ENCODE measurements at regions not wholly inside any gene's neighbourhood (a gene's known extent, or its start where the extent isn't known, plus 50 kb on each side); places are given as distances from the start of the nearest gene placed in this dataset.
A peak's percentile ranks its signal among the peaks of the same experiment; 100 is the strongest.

DNA sequence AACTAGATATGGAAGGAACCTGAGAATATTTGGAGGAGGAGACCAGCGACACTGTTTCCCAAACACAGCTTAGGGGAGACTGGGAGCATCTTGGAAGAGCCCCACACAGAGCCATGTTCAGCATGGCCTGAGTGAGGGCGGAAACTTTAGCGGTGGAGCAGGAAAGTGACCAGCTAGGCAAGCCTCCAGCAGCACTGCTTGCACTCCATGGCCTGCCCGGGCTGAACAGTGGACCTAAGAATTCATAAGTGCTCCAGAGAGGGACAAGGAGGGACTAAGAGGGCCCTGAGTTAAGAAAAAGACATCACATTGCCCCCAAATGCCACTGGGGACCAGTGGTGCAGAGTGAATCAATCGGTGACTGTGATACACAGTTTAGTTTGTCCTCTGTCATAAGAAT, 566.4 kb downstream of the TNS1 start:
- Histone ChIP-seq H3K36me3 (ENCODE audit: insufficient read depth, low read length) (no peaks in the 10 kb centered on the region), H3K4me3 (ENCODE audit: low read depth in 1 of 2, low read length in 2 of 2) (no peak overlapping the region), H3K27me3 (ENCODE audit: control insufficient read depth in 1 of 2, insufficient read depth in 2 of 2, low read length in 2 of 2) (no peaks in the 10 kb centered on the region), H3K27ac (ENCODE audit: low read depth, low read length) (peak overlapping the region; percentile 41), H3K9ac (ENCODE audit: low read length) (no peak overlapping the region), H3K9me3 (ENCODE audit: low read length) (no peaks in the 10 kb centered on the region), H3K4me1 (ENCODE audit: insufficient read depth, low read length) (peaks cover 70% of the 10 kb centered on the region)

DNA sequence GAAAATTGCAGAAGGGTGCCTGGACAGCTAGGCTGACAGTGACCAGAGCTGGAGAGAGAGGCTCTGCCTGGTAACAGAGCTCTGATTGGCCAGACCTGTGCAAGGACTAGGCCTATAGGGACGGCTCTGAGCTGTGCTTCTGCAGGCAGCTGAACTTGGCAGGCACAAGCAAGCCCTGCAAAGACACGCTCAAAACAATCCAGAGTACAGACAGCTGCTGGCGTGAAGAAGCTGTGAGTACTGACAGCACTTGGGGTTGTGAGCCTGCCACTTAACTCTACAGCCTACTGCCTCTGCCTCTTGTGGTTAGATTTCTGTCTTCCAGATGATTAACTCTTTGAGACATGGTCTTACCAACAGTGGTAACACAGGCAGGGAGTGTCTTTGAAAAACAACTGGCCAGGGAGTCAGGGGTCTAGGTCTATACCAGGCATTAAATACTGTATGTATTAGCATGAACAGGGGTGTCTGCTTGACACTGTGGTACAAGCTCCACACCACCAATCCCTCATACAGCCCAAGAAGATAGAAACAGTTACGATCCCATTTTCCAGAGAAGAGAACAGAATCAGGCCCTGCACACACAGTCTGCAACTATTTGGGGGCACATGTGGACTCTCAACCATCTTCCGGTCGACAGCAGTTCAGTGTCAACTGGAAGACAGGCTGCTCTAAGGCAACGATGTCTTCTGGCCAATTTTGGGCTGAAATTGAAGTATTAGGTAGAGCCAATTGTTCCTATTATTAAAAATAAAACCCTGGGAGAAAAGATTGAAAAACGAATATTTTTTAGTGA, 568.4 kb downstream of the TNS1 start:
- peaks cover 83% of the 10 kb centered on the region for H3K4me1 ChIP-seq (ENCODE audit: insufficient read depth, low read length)
- H3K36me3 ChIP-seq (ENCODE audit: insufficient read depth, low read length): no peaks in the 10 kb centered on the region
- H3K9me3 ChIP-seq (ENCODE audit: low read length): no peaks in the 10 kb centered on the region
- H3K27me3 ChIP-seq (ENCODE audit: control insufficient read depth in 1 of 2, insufficient read depth in 2 of 2, low read length in 2 of 2): no peaks in the 10 kb centered on the region
- H3K4me3 ChIP-seq (ENCODE audit: low read depth in 1 of 2, low read length in 2 of 2): peak overlapping the region; percentile 41 to 47
- peak overlapping the region; percentile 70 for H3K27ac ChIP-seq (ENCODE audit: low read depth, low read length)
- peak overlapping the region; percentile 4 for H3K9ac ChIP-seq (ENCODE audit: low read length)

DNA sequence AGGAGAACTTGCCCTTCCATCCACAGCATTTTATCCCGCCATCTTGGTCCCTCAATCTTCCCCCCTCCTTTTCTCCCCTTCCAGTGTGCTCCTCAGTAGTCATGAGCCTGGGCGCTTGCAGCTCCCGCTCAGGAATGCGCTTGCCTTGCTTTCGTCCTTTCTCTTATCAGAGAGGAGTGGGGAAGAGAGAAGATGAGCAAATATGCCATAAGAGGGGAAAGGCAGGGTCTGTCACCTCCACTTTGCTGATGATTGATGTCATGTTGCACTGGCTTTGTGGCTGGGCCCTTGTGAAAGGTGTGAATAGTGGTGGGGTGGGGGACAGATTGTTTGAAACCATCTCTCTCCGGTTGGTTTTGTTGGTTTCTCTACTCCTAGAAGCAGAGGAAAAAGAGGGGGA, 569.3 kb downstream of the TNS1 start:
- H3K9ac ChIP-seq (ENCODE audit: low read length): peak overlapping the region; percentile 31
- H3K27me3 ChIP-seq (ENCODE audit: control insufficient read depth in 1 of 2, insufficient read depth in 2 of 2, low read length in 2 of 2): no peaks in the 10 kb centered on the region
- no peaks in the 10 kb centered on the region for H3K36me3 ChIP-seq (ENCODE audit: insufficient read depth, low read length)
- H3K4me3 ChIP-seq (ENCODE audit: low read depth in 1 of 2, low read length in 2 of 2): peak overlapping the region; percentile 41 to 47
- no peaks in the 10 kb centered on the region for H3K9me3 ChIP-seq (ENCODE audit: low read length)
- peaks cover 91% of the 10 kb centered on the region for H3K4me1 ChIP-seq (ENCODE audit: insufficient read depth, low read length)
- peak overlapping the region; percentile 70 for H3K27ac ChIP-seq (ENCODE audit: low read depth, low read length)

DNA sequence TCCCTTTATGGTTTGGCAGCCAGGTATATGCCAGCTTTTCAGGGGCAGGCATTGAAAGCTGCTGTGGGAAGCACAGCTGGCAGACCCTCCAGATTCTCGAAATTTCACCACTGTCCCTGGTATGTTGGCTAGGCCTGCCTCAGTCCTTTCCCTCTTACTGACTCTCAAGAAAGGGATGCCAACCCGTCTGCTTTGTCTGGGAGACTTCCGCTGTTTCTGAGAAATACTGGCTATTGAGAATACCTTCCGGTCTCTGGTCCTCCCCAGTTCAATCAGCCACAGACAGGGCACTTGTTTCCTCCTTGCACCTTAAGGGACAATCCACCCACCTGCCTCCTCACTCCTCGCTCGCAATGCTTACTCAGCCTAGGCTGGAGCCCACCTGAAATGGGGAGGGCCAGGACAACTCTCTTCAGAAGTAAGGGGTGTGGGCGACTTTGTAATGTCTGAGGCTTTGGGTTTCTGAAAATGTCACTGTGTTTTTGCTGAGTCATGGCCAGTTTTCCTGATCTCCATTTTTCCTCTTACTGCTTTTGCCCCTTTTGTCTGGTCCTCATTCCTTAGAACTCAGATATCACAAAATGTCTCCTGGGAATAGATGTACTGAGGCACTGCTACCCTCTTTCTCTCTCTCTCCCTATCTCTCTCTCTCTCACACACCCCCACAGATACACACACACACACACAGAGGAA, 571.1 kb downstream of the TNS1 start:
- no peak overlapping the region for H3K4me3 ChIP-seq (ENCODE audit: low read depth in 1 of 2, low read length in 2 of 2)
- H3K4me1 ChIP-seq (ENCODE audit: insufficient read depth, low read length): peaks cover 76% of the 10 kb centered on the region
- no peaks in the 10 kb centered on the region for H3K9me3 ChIP-seq (ENCODE audit: low read length)
- no peaks in the 10 kb centered on the region for H3K36me3 ChIP-seq (ENCODE audit: insufficient read depth, low read length)
- no peaks in the 10 kb centered on the region for H3K27me3 ChIP-seq (ENCODE audit: control insufficient read depth in 1 of 2, insufficient read depth in 2 of 2, low read length in 2 of 2)
- no peak overlapping the region for H3K9ac ChIP-seq (ENCODE audit: low read length)
- H3K27ac ChIP-seq (ENCODE audit: low read depth, low read length): peak overlapping the region; percentile 66

DNA sequence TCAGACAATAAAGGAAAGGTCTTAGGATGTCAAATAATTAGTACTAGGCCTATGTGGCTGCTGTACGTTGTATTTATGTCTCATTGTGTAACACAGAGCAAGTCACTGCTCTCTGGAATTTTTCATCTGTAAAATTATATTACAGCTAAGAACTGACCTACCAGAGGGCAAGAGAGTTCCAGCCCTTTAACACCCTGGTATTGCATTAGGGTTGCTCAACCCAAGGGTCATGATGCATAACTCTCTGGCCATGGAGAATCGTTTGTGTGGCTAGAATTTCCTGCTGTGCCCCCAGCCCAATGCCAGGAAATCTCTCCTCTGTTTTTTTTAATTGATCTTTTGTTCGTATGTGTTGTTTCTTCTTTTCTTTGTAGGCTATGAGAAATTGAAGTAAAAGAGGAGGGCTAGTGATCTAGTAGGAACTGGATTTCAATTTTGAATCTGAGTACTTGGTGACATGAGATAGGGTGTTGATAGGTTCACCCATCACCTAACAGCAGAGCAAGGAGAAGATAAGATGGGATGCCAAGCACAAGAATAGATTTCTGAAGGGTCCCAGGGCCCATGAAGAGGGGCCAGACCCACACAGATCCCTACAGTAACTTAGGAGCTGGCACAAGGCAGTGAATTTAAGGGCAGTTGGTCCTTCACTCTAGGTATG, 571.2 kb upstream of the TNP1 start:
- H3K36me3 ChIP-seq (ENCODE audit: insufficient read depth, low read length): no peaks in the 10 kb centered on the region
- no peaks in the 10 kb centered on the region for H3K27me3 ChIP-seq (ENCODE audit: control insufficient read depth in 1 of 2, insufficient read depth in 2 of 2, low read length in 2 of 2)
- no peaks in the 10 kb centered on the region for H3K9me3 ChIP-seq (ENCODE audit: low read length)
- H3K4me1 ChIP-seq (ENCODE audit: insufficient read depth, low read length): peaks cover 69% of the 10 kb centered on the region
- peak overlapping the region; percentile 66 for H3K27ac ChIP-seq (ENCODE audit: low read depth, low read length)
- no peak overlapping the region for H3K9ac ChIP-seq (ENCODE audit: low read length)
- H3K4me3 ChIP-seq (ENCODE audit: low read depth in 1 of 2, low read length in 2 of 2): no peak overlapping the region

DNA sequence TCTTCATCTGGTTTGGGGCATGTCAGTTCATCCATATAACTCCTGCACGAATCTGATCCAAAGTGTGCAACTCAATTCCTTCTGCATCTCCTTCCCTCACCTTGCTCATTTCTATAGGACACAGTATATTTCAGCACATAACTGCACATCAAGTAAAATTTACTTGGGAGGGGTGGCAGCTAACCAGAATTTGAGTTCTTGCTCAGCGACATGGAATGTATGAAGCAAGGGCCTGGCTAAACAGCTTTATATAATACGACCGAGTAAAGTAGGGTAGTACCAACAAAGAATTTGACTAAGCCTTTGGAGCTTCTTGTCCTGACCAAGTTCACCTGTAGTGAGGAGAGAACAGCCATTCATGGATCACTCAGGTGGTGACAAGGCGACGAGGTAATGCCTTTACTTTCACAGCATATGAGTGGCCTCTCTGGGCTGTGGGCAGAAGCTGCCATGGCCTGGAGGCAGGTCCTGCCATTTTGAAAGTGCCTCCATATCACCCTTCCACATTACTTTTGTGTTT, 570.2 kb upstream of the TNP1 start:
- H3K4me1 ChIP-seq (ENCODE audit: insufficient read depth, low read length): peaks cover 59% of the 10 kb centered on the region
- no peaks in the 10 kb centered on the region for H3K27me3 ChIP-seq (ENCODE audit: control insufficient read depth in 1 of 2, insufficient read depth in 2 of 2, low read length in 2 of 2)
- peak overlapping the region; percentile 66 for H3K27ac ChIP-seq (ENCODE audit: low read depth, low read length)

DNA sequence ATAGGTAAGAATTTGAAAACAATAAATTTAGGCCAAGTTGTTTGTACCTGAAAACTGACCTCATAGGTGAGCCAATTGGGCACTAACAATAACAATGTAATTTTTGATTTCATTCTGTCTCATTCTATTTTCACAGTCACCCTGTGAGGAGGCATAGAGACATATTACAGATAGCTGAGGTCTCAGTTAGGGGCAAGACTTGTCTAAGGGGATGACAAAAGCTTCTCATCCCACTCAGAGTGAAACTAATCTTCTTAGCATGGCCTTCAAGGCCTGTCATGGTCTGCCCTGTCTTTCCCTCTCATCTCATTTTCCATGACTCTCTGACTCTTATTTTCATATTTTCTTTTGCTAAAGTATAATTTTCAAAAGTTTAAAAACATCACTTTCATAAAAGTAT, 562.0 kb upstream of the TNP1 start:
- Histone ChIP-seq H3K4me1 (ENCODE audit: insufficient read depth, low read length) (peaks cover 31% of the 10 kb centered on the region), H3K9ac (ENCODE audit: low read length) (no peak overlapping the region), H3K27ac (ENCODE audit: low read depth, low read length) (no peak overlapping the region), H3K9me3 (ENCODE audit: low read length) (no peaks in the 10 kb centered on the region), H3K4me3 (ENCODE audit: low read depth in 1 of 2, low read length in 2 of 2) (no peak overlapping the region), H3K27me3 (ENCODE audit: control insufficient read depth in 1 of 2, insufficient read depth in 2 of 2, low read length in 2 of 2) (no peaks in the 10 kb centered on the region), H3K36me3 (ENCODE audit: insufficient read depth, low read length) (no peaks in the 10 kb centered on the region)

More for the DNA sequence above, 570.2 kb upstream of the TNP1 start:
- Histone ChIP-seq H3K9ac (ENCODE audit: low read length) (no peak overlapping the region), H3K9me3 (ENCODE audit: low read length) (no peaks in the 10 kb centered on the region), H3K36me3 (ENCODE audit: insufficient read depth, low read length) (no peaks in the 10 kb centered on the region), H3K4me3 (ENCODE audit: low read depth in 1 of 2, low read length in 2 of 2) (no peak overlapping the region)

DNA sequence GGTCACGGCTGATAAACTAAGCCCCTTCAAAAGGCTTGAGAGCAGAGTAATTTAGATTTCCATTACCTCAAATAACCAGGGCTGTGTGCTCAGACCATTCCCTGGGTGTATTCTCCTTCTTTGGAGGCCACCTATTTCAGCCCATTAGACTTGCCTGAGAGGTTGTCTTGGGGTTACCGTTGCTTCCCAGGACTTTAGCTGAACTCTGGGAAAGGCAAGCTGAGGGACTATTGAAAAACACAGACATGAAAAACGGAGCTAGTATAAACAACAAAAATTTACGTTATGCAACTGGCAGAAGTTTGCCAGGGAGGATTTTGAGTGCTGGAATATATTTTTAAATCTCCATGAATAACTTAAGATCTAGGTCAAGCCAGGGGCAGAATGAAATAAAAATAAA, 561.0 kb upstream of the TNP1 start:
- Histone ChIP-seq H3K9me3 (ENCODE audit: low read length) (no peaks in the 10 kb centered on the region), H3K4me3 (ENCODE audit: low read depth in 1 of 2, low read length in 2 of 2) (no peak overlapping the region), H3K9ac (ENCODE audit: low read length) (no peak overlapping the region), H3K4me1 (ENCODE audit: insufficient read depth, low read length) (peaks cover 31% of the 10 kb centered on the region), H3K36me3 (ENCODE audit: insufficient read depth, low read length) (no peaks in the 10 kb centered on the region), H3K27me3 (ENCODE audit: control insufficient read depth in 1 of 2, insufficient read depth in 2 of 2, low read length in 2 of 2) (no peaks in the 10 kb centered on the region), H3K27ac (ENCODE audit: low read depth, low read length) (peak overlapping the region; percentile 35)

DNA sequence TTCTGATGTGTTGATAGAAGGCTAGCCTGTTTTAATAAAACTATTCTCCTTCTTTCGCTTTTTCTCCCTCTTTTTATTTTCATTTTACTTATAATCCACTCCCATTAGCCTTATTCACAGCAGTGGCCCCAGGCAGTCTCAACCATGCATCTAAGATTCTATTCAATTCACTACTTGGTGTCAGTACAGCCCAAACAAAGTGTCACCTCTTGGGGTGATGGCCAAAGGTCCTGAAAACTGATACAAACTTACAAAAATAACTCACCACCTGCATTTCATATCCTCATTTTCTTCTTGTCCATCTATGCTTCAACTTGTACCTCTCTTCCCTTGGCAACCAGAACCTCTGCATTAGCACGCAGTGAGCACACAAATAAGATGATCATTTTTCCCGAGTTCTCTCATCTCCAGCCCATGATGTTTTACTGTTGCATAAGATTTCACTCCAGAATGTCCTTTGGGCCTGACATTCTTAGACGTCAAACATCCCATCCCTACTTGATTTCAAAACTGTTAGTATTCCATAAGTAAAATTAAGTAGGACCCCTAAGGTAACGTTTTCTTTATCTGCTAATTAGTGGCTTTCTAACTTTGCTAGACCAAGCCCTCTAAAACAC, 559.3 kb upstream of the TNP1 start:
- Histone ChIP-seq H3K27ac (ENCODE audit: low read depth, low read length) (peak overlapping the region; percentile 5), H3K4me1 (ENCODE audit: insufficient read depth, low read length) (peaks cover 31% of the 10 kb centered on the region), H3K9ac (ENCODE audit: low read length) (no peak overlapping the region), H3K4me3 (ENCODE audit: low read depth in 1 of 2, low read length in 2 of 2) (no peak overlapping the region), H3K36me3 (ENCODE audit: insufficient read depth, low read length) (no peaks in the 10 kb centered on the region), H3K9me3 (ENCODE audit: low read length) (no peaks in the 10 kb centered on the region), H3K27me3 (ENCODE audit: control insufficient read depth in 1 of 2, insufficient read depth in 2 of 2, low read length in 2 of 2) (no peaks in the 10 kb centered on the region)

DNA sequence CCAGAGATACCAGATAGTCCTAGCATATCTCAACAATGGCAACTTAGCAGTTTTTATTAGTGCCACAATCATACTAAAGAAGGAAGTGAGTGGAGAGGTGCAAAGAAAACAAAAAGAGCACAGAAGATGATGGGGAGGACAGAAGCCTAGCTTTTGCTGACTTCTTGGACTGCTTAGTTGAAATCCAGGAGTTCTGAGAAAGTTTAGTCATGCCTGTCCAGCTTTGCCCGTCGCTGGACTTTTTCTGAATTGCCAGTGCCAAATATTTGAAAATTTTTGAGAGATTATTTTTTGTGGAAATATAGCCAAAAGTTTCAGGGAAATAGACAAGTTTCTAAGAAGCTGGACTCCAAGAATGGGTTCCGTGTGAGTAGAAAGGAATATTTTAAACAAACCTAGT, 558.7 kb upstream of the TNP1 start:
- Histone ChIP-seq H3K4me3 (ENCODE audit: low read depth in 1 of 2, low read length in 2 of 2) (no peak overlapping the region), H3K4me1 (ENCODE audit: insufficient read depth, low read length) (peaks cover 32% of the 10 kb centered on the region), H3K27ac (ENCODE audit: low read depth, low read length) (no peak overlapping the region), H3K9me3 (ENCODE audit: low read length) (no peaks in the 10 kb centered on the region), H3K9ac (ENCODE audit: low read length) (no peak overlapping the region), H3K27me3 (ENCODE audit: control insufficient read depth in 1 of 2, insufficient read depth in 2 of 2, low read length in 2 of 2) (no peaks in the 10 kb centered on the region), H3K36me3 (ENCODE audit: insufficient read depth, low read length) (no peaks in the 10 kb centered on the region)

DNA sequence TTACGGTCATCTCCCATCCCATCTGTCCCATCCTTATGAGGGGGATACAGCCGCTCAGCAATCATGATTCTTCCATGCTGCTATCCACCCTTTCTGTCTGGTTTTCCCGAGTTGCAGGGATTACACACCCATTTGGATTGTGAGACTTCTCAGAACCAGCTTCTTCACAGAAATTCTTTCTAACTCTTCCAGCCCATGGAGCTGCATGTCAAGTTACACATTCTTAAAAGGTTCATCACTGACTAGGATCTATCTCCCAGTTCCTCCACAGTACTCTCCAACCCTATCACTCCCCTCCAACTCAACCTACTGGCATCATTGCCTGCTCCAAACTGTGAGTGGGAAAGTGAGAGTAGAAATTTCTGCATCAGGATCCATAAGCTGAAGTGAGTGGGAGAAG, 558.2 kb upstream of the TNP1 start:
- H3K9ac ChIP-seq (ENCODE audit: low read length): no peak overlapping the region
- no peak overlapping the region for H3K27ac ChIP-seq (ENCODE audit: low read depth, low read length)
- no peak overlapping the region for H3K4me3 ChIP-seq (ENCODE audit: low read depth in 1 of 2, low read length in 2 of 2)
- no peaks in the 10 kb centered on the region for H3K9me3 ChIP-seq (ENCODE audit: low read length)
- no peaks in the 10 kb centered on the region for H3K36me3 ChIP-seq (ENCODE audit: insufficient read depth, low read length)
- peaks cover 37% of the 10 kb centered on the region for H3K4me1 ChIP-seq (ENCODE audit: insufficient read depth, low read length)
- no peaks in the 10 kb centered on the region for H3K27me3 ChIP-seq (ENCODE audit: control insufficient read depth in 1 of 2, insufficient read depth in 2 of 2, low read length in 2 of 2)

Data from muscle layer of colon (tissue), 2 donors.